ENCODE measurements at regions not wholly inside any gene's neighbourhood (a gene's known extent, or its start where the extent isn't known, plus 50 kb on each side); places are given as distances from the start of the nearest gene placed in this dataset.

DNA sequence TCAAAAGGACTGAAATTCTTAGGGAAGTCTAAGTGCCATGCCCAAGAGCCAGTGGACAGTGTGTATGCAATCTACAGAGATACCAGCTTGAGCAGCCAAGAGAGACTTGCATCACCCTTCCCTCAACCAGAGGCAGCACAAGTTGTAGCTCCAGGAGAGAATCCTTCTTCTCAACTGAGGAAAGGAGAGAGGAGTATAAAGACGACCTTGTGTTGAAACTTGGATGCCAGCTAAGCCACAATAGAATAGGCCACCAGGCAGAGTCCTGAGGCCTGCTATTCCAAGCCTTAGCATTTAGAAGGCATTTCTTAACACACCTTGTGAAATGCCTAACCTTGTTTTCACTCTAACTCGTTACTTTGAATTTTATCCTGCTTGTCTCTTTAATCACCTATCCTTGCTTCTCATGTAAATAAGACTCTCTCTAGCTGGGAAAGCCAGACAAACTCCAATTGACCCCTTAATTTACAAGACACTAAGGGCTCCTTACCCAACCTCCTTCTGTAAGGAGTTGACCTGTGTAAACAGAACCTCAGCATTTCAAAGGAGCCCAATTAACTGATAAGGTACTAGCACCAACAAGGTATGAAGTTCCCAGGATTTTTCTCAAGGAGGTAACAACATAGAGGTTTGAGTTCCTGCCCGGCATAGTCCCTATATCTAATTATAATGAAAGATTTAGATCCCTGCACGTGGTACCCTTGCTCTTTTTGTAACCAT is 738.8 kb downstream of the AMY1C start:
- FAIRE-seq (no peak), DNase-seq (ENCODE audit: low read depth, low spot score) (no peak)
- H3K4me1 ChIP-seq (ENCODE audit: control insufficient read depth, extremely low read depth, insufficient read depth, low read length), result no peaks in the 10 kb centered on the region
- no peak overlapping the region for H3K4me2 ChIP-seq (ENCODE audit: insufficient read depth, low read length)
- no peaks in the 10 kb centered on the region for H3K9me3 ChIP-seq (replicated peaks; ENCODE audit: control insufficient read depth, insufficient read depth, low read length)
- no peak overlapping the region for H2AFZ ChIP-seq (ENCODE audit: low read depth, low read length)
- no peaks in the 10 kb centered on the region for H3K36me3 ChIP-seq (ENCODE audit: control insufficient read depth in 2 of 2, extremely low read depth in 1 of 2, insufficient read depth in 2 of 2, low read length in 2 of 2)
- dilution Hi-C loops (cut with MboI; ENCODE audit: extremely low pct_ligation_motif_present, low sequenced_read_pairs) (no loop called here), intact Hi-C loops (cut with micrococcal nuclease) (no loop called here)
- ChIA-PET POLR2A (no interaction called here), CTCF (no interaction called here)
- H3K9me1 ChIP-seq (replicated peaks; ENCODE audit: control insufficient read depth, extremely low read depth, insufficient read depth, low read length), result no peaks in the 10 kb centered on the region
- H3K79me2 ChIP-seq (ENCODE audit: control insufficient read depth, insufficient read depth, low read length), result no peaks in the 10 kb centered on the region
- TF ChIP-seq JUN (IDR thresholded peaks at IDR 0.05; ENCODE audit: borderline replicate concordance, insufficient read depth, insufficient read length, low read depth), result no peak
- TF ChIP-seq EZH2 (IDR thresholded peaks at IDR 0.05; ENCODE audit: borderline replicate concordance, low read depth, low read length, severe bottlenecking), result no peak
- no peak for TF ChIP-seq FOS (IDR thresholded peaks at IDR 0.05; ENCODE audit: borderline replicate concordance, insufficient read depth, low read length)
- H3K9ac ChIP-seq (replicated peaks; ENCODE audit: extremely low read depth, insufficient read depth, low read length), result no peak overlapping the region
- BruUV-seq (replicated peaks), result no TSS peak
- no peaks in the 10 kb centered on the region for H4K20me1 ChIP-seq (replicated peaks; ENCODE audit: control insufficient read depth, extremely low read depth, insufficient read depth, low read length)
- H3K27ac ChIP-seq (ENCODE audit: insufficient read depth, low read depth, low read length), result no peak overlapping the region
- no peaks in the 10 kb centered on the region for H3K27me3 ChIP-seq (ENCODE audit: control insufficient read depth in 2 of 2, insufficient read depth in 2 of 2, low read length in 2 of 2)
- H3K4me3 ChIP-seq (replicated peaks in 1 of 3; ENCODE audit: insufficient read depth in 1 of 3, low read depth in 1 of 3, low read length in 3 of 3), result no peak overlapping the region

GRCh38 chr1:104526158-104526795 is 776.6 kb downstream of the AMY1C start:
- no peak for TF ChIP-seq JUN (IDR thresholded peaks at IDR 0.05; ENCODE audit: borderline replicate concordance, insufficient read depth, insufficient read length, low read depth)
- no peak for TF ChIP-seq EZH2 (IDR thresholded peaks at IDR 0.05; ENCODE audit: borderline replicate concordance, low read depth, low read length, severe bottlenecking)
- TF ChIP-seq, protein P1, sequence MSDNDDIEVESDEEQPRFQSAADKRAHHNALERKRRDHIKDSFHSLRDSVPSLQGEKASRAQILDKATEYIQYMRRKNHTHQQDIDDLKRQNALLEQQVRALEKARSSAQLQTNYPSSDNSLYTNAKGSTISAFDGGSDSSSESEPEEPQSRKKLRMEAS (IDR thresholded peaks at IDR 0.05; ENCODE audit: insufficient read depth, insufficient read length), result no peak
- no peak for TF ChIP-seq POLR2AphosphoS5 (IDR thresholded peaks at IDR 0.05; ENCODE audit: insufficient read depth, low read depth, low read length)
- no peak for TF ChIP-seq FOS (IDR thresholded peaks at IDR 0.05; ENCODE audit: borderline replicate concordance, insufficient read depth, low read length)
- TF ChIP-seq GATA2 (IDR thresholded peaks at IDR 0.05; ENCODE audit: insufficient read depth, insufficient read length, low read depth, low read length), result no peak
- no peaks in the 10 kb centered on the region for H3K36me3 ChIP-seq (ENCODE audit: control insufficient read depth in 2 of 2, extremely low read depth in 1 of 2, insufficient read depth in 2 of 2, low read length in 2 of 2)
- H4K20me1 ChIP-seq (replicated peaks; ENCODE audit: control insufficient read depth, extremely low read depth, insufficient read depth, low read length), result no peaks in the 10 kb centered on the region
- H3K4me2 ChIP-seq (ENCODE audit: insufficient read depth, low read length), result no peak overlapping the region
- dilution Hi-C loops (cut with MboI; ENCODE audit: extremely low pct_ligation_motif_present, low sequenced_read_pairs) (no loop called here), intact Hi-C loops (cut with micrococcal nuclease) (no loop called here)
- H2AFZ ChIP-seq (ENCODE audit: low read depth, low read length), result no peak overlapping the region
- no peak overlapping the region for H3K27ac ChIP-seq (ENCODE audit: insufficient read depth, low read depth, low read length)
- H3K9ac ChIP-seq (replicated peaks; ENCODE audit: extremely low read depth, insufficient read depth, low read length), result no peak overlapping the region
- no peaks in the 10 kb centered on the region for H3K27me3 ChIP-seq (ENCODE audit: control insufficient read depth in 2 of 2, insufficient read depth in 2 of 2, low read length in 2 of 2)
- BruUV-seq (replicated peaks), result no TSS peak
- no peak for DNase-seq (ENCODE audit: low read depth, low spot score)
- no peak for FAIRE-seq
- no peaks in the 10 kb centered on the region for H3K9me1 ChIP-seq (replicated peaks; ENCODE audit: control insufficient read depth, extremely low read depth, insufficient read depth, low read length)
- H3K4me3 ChIP-seq (replicated peaks in 1 of 3; ENCODE audit: insufficient read depth in 1 of 3, low read depth in 1 of 3, low read length in 3 of 3), result no peak overlapping the region
- ChIA-PET CTCF (interaction anchor here (0.7 kb wide), 1 partner anchor 1596 kb away, joined by 3 read pairs; no protein-coding TSS in a partner anchor), POLR2A (no interaction called here)
- H3K4me1 ChIP-seq (ENCODE audit: control insufficient read depth, extremely low read depth, insufficient read depth, low read length), result no peaks in the 10 kb centered on the region
- H3K9me3 ChIP-seq (replicated peaks; ENCODE audit: control insufficient read depth, insufficient read depth, low read length), result no peaks in the 10 kb centered on the region
- no peaks in the 10 kb centered on the region for H3K79me2 ChIP-seq (ENCODE audit: control insufficient read depth, insufficient read depth, low read length)

Data from endothelial cell of umbilical vein (primary cell).